ENCODE measurements at regions not wholly inside any gene's neighbourhood (a gene's known extent, or its start where the extent isn't known, plus 50 kb on each side); places are given as distances from the start of the nearest gene placed in this dataset.

GRCh38 chr6:96465321-96465903 is 56.2 kb upstream of the UFL1 start:
- DNase-seq = no peak

GRCh38 chr6:96466147-96466863 is 55.3 kb upstream of the UFL1 start:
- no peak for DNase-seq

DNA sequence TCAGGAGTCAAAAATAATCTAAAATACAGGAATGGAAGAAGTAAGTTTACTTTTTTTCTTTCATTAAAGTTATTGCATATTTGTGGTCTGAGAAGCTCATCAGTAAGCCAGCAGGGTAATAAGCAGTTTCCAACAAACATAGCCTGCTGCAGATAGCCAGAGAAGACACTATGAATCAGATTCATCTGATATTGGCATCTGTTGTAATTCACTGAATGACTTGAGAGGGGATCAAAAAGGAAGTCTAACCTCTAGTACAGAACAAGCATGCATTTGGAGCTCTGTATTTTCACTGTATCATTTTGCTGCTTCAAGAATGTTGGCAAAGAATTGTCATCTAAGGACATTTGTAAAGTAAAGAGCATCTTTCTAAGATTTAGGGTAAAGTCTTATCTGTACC is 53.8 kb upstream of the UFL1 start:
- DNase-seq = no peak

GRCh38 chr6:96468281-96468680 is 53.3 kb upstream of the UFL1 start:
- DNase-seq = no peak

GRCh38 chr6:96468681-96469224 is 52.9 kb upstream of the UFL1 start:
- DNase-seq = no peak

- no peak for DNase-seq
Measured at GRCh38 chr6:96469312-96469711, 52.3 kb upstream of the UFL1 start.

- no peak for DNase-seq
Measured at GRCh38 chr6:96470296-96470695, 51.3 kb upstream of the UFL1 start.
